ENCODE measurements at regions not wholly inside any gene's neighbourhood (a gene's known extent, or its start where the extent isn't known, plus 50 kb on each side); places are given as distances from the start of the nearest gene placed in this dataset.

DNA sequence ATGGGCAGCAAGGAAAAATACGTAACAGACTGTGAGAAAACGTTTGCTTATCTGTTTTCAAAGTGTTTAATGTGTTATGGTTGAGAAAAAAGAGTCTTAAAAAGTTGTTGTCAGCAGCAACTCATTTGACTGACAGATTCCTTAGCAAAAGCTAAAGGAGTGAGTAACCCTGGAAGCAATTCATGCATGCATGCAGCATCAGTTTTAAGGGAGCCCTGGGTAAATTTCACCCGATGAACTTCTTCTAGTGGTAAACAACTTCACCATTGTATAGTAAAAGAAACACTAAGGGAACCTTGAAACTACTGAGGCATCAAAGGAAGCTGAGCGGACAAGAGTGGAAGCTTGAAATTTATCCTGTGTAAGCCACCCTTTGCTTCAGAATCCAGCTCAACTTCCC is 583.2 kb upstream of the INTU start:
- H3K4me1 Mint-ChIP-seq: no peaks in the 10 kb centered on the region
- WGBS (ENCODE audit: insufficient coverage): 58% methylated on average over 2 of the region's 4 CpGs
- H3K27me3 Mint-ChIP-seq: no peaks in the 10 kb centered on the region
- CTCF ChIA-PET: no interaction called here
- H3K9me3 Mint-ChIP-seq (ENCODE audit: insufficient read depth): no peaks in the 10 kb centered on the region
- Histone ChIP-seq H4K20me1 (ENCODE audit: control insufficient read depth, insufficient read depth, low read length, poor library complexity, severe bottlenecking) (no peaks in the 10 kb centered on the region), H3K4me2 (replicated peaks; ENCODE audit: low read depth, low read length, poor library complexity, severe bottlenecking) (no peak overlapping the region), H3K36me3 (replicated peaks in 1 of 2; ENCODE audit: control extremely low read depth in 1 of 2, control insufficient read depth in 1 of 2, extremely low read depth in 1 of 2, insufficient read depth in 2 of 2, low read length in 1 of 2) (no peaks in the 10 kb centered on the region), H3K27me3 (replicated peaks in 1 of 4; ENCODE audit: control extremely low read depth in 1 of 4, control insufficient read depth in 3 of 4, insufficient read depth in 4 of 4, low read length in 3 of 4) (no peaks in the 10 kb centered on the region), H2AFZ (ENCODE audit: insufficient read depth, low read depth, low read length, poor library complexity, severe bottlenecking) (no peak overlapping the region), H3K9ac (ENCODE audit: low read length) (no peak overlapping the region), H3K9me3 (ENCODE audit: control extremely low read depth in 1 of 3, control insufficient read depth in 2 of 3, insufficient read depth in 1 of 3, low read length in 2 of 3) (no peaks in the 10 kb centered on the region), H3K79me2 (ENCODE audit: control insufficient read depth, insufficient read depth, low read length) (no peaks in the 10 kb centered on the region), H3K27ac (ENCODE audit: low read length in 2 of 2) (no peak overlapping the region), H3K4me1 (ENCODE audit: control insufficient read depth in 2 of 2, insufficient read depth in 2 of 2, low read length in 2 of 2) (no peaks in the 10 kb centered on the region), H3K4me3 (ENCODE audit: control extremely low read depth in 1 of 5, extremely low read depth in 1 of 5, insufficient read depth in 1 of 5, low read depth in 2 of 5, low read length in 4 of 5) (no peak overlapping the region)
- TF ChIP-seq, protein P1, sequence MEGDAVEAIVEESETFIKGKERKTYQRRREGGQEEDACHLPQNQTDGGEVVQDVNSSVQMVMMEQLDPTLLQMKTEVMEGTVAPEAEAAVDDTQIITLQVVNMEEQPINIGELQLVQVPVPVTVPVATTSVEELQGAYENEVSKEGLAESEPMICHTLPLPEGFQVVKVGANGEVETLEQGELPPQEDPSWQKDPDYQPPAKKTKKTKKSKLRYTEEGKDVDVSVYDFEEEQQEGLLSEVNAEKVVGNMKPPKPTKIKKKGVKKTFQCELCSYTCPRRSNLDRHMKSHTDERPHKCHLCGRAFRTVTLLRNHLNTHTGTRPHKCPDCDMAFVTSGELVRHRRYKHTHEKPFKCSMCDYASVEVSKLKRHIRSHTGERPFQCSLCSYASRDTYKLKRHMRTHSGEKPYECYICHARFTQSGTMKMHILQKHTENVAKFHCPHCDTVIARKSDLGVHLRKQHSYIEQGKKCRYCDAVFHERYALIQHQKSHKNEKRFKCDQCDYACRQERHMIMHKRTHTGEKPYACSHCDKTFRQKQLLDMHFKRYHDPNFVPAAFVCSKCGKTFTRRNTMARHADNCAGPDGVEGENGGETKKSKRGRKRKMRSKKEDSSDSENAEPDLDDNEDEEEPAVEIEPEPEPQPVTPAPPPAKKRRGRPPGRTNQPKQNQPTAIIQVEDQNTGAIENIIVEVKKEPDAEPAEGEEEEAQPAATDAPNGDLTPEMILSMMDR (IDR thresholded peaks at IDR 0.05): no peak
- TF ChIP-seq EZH2 (IDR thresholded peaks at IDR 0.05; ENCODE audit: borderline replicate concordance, insufficient read depth, low read depth, low read length, poor library complexity, severe bottlenecking): no peak
- H3K27ac Mint-ChIP-seq: no peak overlapping the region
- DNase-seq: no peak
- intact Hi-C loops (cut with micrococcal nuclease): no loop called here
- POLR2A ChIA-PET: no interaction called here
- H3K4me3 Mint-ChIP-seq: no peak overlapping the region
- ATAC-seq (ENCODE audit: low read depth): no peak

DNA sequence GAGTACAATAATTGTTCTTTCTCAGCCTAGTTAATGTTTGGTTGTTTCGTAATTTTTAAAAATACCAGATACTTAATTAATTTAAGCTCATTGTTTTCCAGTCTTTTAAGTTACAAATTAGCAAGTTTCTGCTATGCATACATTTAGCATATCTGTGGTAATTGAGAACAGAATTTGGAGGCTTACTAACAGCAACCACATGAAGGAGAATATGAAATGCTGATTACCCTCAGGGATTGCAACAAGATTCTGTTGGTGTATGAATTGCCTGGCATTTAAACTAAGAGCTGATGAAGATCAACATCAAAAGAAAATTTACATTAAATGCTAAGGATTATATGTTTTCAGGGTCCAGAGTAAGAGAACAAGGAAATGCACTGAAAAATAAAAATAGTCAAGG is 580.0 kb upstream of the INTU start:
- intact Hi-C loops (cut with micrococcal nuclease): no loop called here
- Histone ChIP-seq H3K9me3 (ENCODE audit: control extremely low read depth in 1 of 3, control insufficient read depth in 2 of 3, insufficient read depth in 1 of 3, low read length in 2 of 3) (peaks cover 0 to 10% (median 0%) of the 10 kb centered on the region in 3 donors), H3K36me3 (replicated peaks in 1 of 2; ENCODE audit: control extremely low read depth in 1 of 2, control insufficient read depth in 1 of 2, extremely low read depth in 1 of 2, insufficient read depth in 2 of 2, low read length in 1 of 2) (no peaks in the 10 kb centered on the region), H3K4me3 (ENCODE audit: control extremely low read depth in 1 of 5, extremely low read depth in 1 of 5, insufficient read depth in 1 of 5, low read depth in 2 of 5, low read length in 4 of 5) (no peak overlapping the region), H3K4me1 (ENCODE audit: control insufficient read depth in 2 of 2, insufficient read depth in 2 of 2, low read length in 2 of 2) (no peaks in the 10 kb centered on the region), H4K20me1 (ENCODE audit: control insufficient read depth, insufficient read depth, low read length, poor library complexity, severe bottlenecking) (no peaks in the 10 kb centered on the region), H3K27me3 (replicated peaks in 1 of 4; ENCODE audit: control extremely low read depth in 1 of 4, control insufficient read depth in 3 of 4, insufficient read depth in 4 of 4, low read length in 3 of 4) (no peaks in the 10 kb centered on the region), H2AFZ (ENCODE audit: insufficient read depth, low read depth, low read length, poor library complexity, severe bottlenecking) (no peak overlapping the region), H3K79me2 (ENCODE audit: control insufficient read depth, insufficient read depth, low read length) (no peaks in the 10 kb centered on the region), H3K9ac (ENCODE audit: low read length) (no peak overlapping the region), H3K27ac (ENCODE audit: low read length in 2 of 2) (no peak overlapping the region), H3K4me2 (replicated peaks; ENCODE audit: low read depth, low read length, poor library complexity, severe bottlenecking) (no peak overlapping the region)
- no peak for ATAC-seq (ENCODE audit: low read depth)
- TF ChIP-seq, protein P1 (IDR thresholded peaks at IDR 0.05): no peak
- no peaks in the 10 kb centered on the region for H3K4me1 Mint-ChIP-seq
- H3K4me3 Mint-ChIP-seq: no peak overlapping the region
- H3K9me3 Mint-ChIP-seq (ENCODE audit: insufficient read depth): peaks cover 6% of the 10 kb centered on the region
- DNase-seq: no peak
- WGBS (ENCODE audit: insufficient coverage): no CpG with 5 or more reads among the region's 1 CpG
- H3K27me3 Mint-ChIP-seq: no peaks in the 10 kb centered on the region
- no peak overlapping the region for H3K27ac Mint-ChIP-seq
- ChIA-PET CTCF (no interaction called here), POLR2A (no interaction called here)

All from B cell (primary cell).